Keratinocyte (primary cell): ENCODE measurements at regions not wholly inside any gene's neighbourhood (a gene's known extent, or its start where the extent isn't known, plus 50 kb on each side); places are given as distances from the start of the nearest gene placed in this dataset.
A peak's percentile ranks its signal among the peaks of the same experiment; 100 is the strongest.

Source experiments
- DNase-seq: peaks from one replicate; pipeline ENCODE4 v3.0.0-alpha.2; 2011; ENCODE audit warnings: low read depth, missing footprints, low spot score
- FAIRE-seq: peaks from 2 replicates; lab custom pipeline; 2011; peaks lifted over from hg19 to GRCh38; lab: Jason Lieb, UNC
- H2AFZ ChIP-seq: 2 replicates; pipeline ENCODE4 v1.6.0; 2012; ENCODE audit warnings: low read length, control low read depth, inconsistent platforms; ENCODE audit not compliant: control insufficient read depth
- H3K27ac ChIP-seq: 2 replicates; pipeline ENCODE4 v1.5.1; 2011; ENCODE audit warnings: low read length; ENCODE audit not compliant: control insufficient read depth, insufficient read depth
- H3K27me3 ChIP-seq: 3 replicates; pipeline ENCODE4 v1.6.0; 2011; ENCODE audit warnings: low read length; ENCODE audit not compliant: control insufficient read depth, insufficient read depth; ENCODE audit errors: extremely low read depth
- H3K36me3 ChIP-seq, 2 experiments: 2 replicates in 1 of 2; 3 replicates in 1 of 2; pipeline ENCODE4 v1.5.1; 2011; ENCODE audit warnings: low read length in 2 of 2, mild to moderate bottlenecking in 1 of 2; ENCODE audit not compliant: control insufficient read depth in 2 of 2, insufficient read depth in 2 of 2; ENCODE audit errors: extremely low read depth in 1 of 2
- H3K4me1 ChIP-seq: 3 replicates; pipeline ENCODE4 v1.5.1; 2011; ENCODE audit warnings: low read length; ENCODE audit not compliant: control insufficient read depth, insufficient read depth; ENCODE audit errors: extremely low read depth
- H3K4me2 ChIP-seq: 3 replicates; pipeline ENCODE4 v1.6.0; 2011; ENCODE audit warnings: low read depth, low read length; ENCODE audit not compliant: control insufficient read depth, insufficient read depth; ENCODE audit errors: extremely low read depth
- H3K4me3 ChIP-seq, 3 experiments: fragments of 200-600 bp in 1 of 3; sonication (generic) in 1 of 3; 2 replicates in 2 of 3; 3 replicates in 1 of 3; pipeline ENCODE4 v1.5.1; 2011 to 2016; ENCODE audit warnings: low read length in 3 of 3, mild to moderate bottlenecking in 3 of 3, control low read depth in 2 of 3, inconsistent platforms in 1 of 3, low read depth in 1 of 3, mixed read lengths in 1 of 3, mixed run types in 1 of 3, moderate library complexity in 1 of 3; ENCODE audit not compliant: control insufficient read depth in 2 of 3, insufficient read depth in 2 of 3; ENCODE audit errors: extremely low read depth in 1 of 3
- H3K79me2 ChIP-seq: 2 replicates; pipeline ENCODE4 v1.6.0; 2012; ENCODE audit warnings: low read length; ENCODE audit not compliant: control insufficient read depth, insufficient read depth
- H3K9ac ChIP-seq: 3 replicates; pipeline ENCODE4 v1.6.0; 2011; ENCODE audit warnings: low read length; ENCODE audit not compliant: control insufficient read depth, insufficient read depth; ENCODE audit errors: extremely low read depth
- H3K9me1 ChIP-seq: 3 replicates; pipeline ENCODE4 v1.6.0; 2011; ENCODE audit warnings: low read length; ENCODE audit not compliant: control insufficient read depth, insufficient read depth; ENCODE audit errors: extremely low read depth
- H3K9me3 ChIP-seq: 2 replicates; pipeline ENCODE4 v1.5.1; 2012; ENCODE audit warnings: low read depth, low read length; ENCODE audit not compliant: control insufficient read depth
- H4K20me1 ChIP-seq: 3 replicates; pipeline ENCODE4 v1.6.0; 2011; ENCODE audit warnings: low read length; ENCODE audit not compliant: control insufficient read depth, insufficient read depth; ENCODE audit errors: extremely low read depth
- EZH2 ChIP-seq: IDR thresholded peaks from one replicate; pipeline ENCODE4 v1.6.1; 2012; ENCODE audit warnings: inconsistent platforms, mild to moderate bottlenecking, low read length, moderate library complexity
- dilution Hi-C: fragments of 300-500 bp; cut with MboI; formaldehyde crosslinking; loops from one replicate; pipeline ENCODE4 v1.7.0; 2020; ENCODE audit warnings: low sequenced_read_pairs; ENCODE audit not compliant: extremely low pct_ligation_motif_present
- TF ChIP-seq, protein P1 (sequence below), 3 experiments: IDR thresholded peaks in 1 of 3; conservative IDR thresholded peaks in 1 of 3; optimal IDR thresholded peaks in 1 of 3; 2 replicates in 2 of 3; 3 replicates in 1 of 3; pipeline versions ENCODE3 to v1.5.1; 2011; ENCODE audit warnings: low read length in 3 of 3, mild to moderate bottlenecking in 3 of 3, moderate library complexity in 2 of 3, control low read depth in 1 of 3, inconsistent platforms in 1 of 3; ENCODE audit not compliant: insufficient read depth in 2 of 3; ENCODE audit errors: extremely low read depth in 1 of 3

DNA sequence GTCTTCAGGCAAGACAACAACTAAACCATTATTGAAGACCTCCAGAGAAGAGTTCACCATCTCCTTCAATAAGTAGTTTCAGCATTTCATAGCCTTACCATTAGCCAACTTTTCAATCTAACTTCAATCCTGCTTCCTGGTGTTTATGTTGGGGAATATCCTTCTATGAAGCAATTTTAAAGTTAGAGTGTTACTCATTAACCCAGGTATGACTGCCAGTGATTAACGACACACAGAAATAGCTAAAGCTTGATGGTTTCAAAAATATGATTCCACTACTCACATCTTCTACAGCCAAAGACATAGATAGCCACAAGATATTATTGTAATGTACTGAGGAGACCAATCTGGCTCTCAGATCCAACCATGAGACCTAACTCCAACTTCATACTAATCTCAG, 403.2 kb downstream of the EFNB2 start:
- Histone ChIP-seq H4K20me1 (no peaks in the 10 kb centered on the region), H2AFZ (peak overlapping the region; percentile 4), H3K9me3 (no peaks in the 10 kb centered on the region), H3K9ac (no peak overlapping the region), H3K27ac (no peak overlapping the region), H3K9me1 (no peaks in the 10 kb centered on the region), H3K27me3 (no peaks in the 10 kb centered on the region), H3K79me2 (no peaks in the 10 kb centered on the region), H3K36me3 (no peaks in the 10 kb centered on the region), H3K4me3 (no peak overlapping the region), H3K4me1 (peaks cover 21% of the 10 kb centered on the region), H3K4me2 (peak overlapping the region; percentile 53)
- DNase-seq (no peak), FAIRE-seq (peak; percentile 48)
- dilution Hi-C loops: no loop called here
- no peak for TF ChIP-seq EZH2
- TF ChIP-seq, protein P1, sequence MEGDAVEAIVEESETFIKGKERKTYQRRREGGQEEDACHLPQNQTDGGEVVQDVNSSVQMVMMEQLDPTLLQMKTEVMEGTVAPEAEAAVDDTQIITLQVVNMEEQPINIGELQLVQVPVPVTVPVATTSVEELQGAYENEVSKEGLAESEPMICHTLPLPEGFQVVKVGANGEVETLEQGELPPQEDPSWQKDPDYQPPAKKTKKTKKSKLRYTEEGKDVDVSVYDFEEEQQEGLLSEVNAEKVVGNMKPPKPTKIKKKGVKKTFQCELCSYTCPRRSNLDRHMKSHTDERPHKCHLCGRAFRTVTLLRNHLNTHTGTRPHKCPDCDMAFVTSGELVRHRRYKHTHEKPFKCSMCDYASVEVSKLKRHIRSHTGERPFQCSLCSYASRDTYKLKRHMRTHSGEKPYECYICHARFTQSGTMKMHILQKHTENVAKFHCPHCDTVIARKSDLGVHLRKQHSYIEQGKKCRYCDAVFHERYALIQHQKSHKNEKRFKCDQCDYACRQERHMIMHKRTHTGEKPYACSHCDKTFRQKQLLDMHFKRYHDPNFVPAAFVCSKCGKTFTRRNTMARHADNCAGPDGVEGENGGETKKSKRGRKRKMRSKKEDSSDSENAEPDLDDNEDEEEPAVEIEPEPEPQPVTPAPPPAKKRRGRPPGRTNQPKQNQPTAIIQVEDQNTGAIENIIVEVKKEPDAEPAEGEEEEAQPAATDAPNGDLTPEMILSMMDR (optimal IDR thresholded peaks at IDR 0.05 in 1 of 3, IDR thresholded peaks at IDR 0.05 in 1 of 3, conservative IDR thresholded peaks at IDR 0.05 in 1 of 3; ENCODE audit: extremely low read depth in 1 of 3, insufficient read depth in 2 of 3, low read length in 3 of 3): no peak

DNA sequence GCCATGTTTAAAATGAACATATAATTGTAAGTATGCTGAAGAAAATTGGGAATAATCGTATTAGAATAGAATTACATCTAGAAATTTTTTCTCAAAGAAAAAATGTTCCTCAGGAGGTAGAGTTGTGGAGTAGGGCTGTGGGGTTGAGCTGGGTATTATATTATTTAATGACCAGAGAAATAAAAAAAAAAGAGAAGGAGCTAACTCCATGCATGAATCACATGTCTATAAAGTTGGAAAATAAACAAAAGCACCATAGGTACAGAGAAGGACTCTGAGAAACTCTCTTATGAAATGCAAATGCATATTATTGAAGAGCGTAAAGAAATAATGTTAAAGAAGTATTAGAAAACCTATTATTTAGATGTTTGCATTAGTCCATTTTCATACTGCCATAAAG, 405.5 kb downstream of the EFNB2 start:
- H3K79me2 ChIP-seq: no peaks in the 10 kb centered on the region
- H2AFZ ChIP-seq: no peak overlapping the region
- H4K20me1 ChIP-seq: no peaks in the 10 kb centered on the region
- no peaks in the 10 kb centered on the region for H3K36me3 ChIP-seq
- no peak overlapping the region for H3K27ac ChIP-seq
- H3K4me3 ChIP-seq: no peak overlapping the region
- dilution Hi-C loops: no loop called here
- peaks cover 21% of the 10 kb centered on the region for H3K4me1 ChIP-seq
- H3K4me2 ChIP-seq: no peak overlapping the region
- FAIRE-seq: no peak
- H3K9me3 ChIP-seq: no peaks in the 10 kb centered on the region
- H3K27me3 ChIP-seq: no peaks in the 10 kb centered on the region
- no peak overlapping the region for H3K9ac ChIP-seq
- no peak for DNase-seq
- H3K9me1 ChIP-seq: no peaks in the 10 kb centered on the region
- TF ChIP-seq, protein P1 (optimal IDR thresholded peaks at IDR 0.05 in 1 of 3, IDR thresholded peaks at IDR 0.05 in 1 of 3, conservative IDR thresholded peaks at IDR 0.05 in 1 of 3; ENCODE audit: extremely low read depth in 1 of 3, insufficient read depth in 2 of 3, low read length in 3 of 3): no peak
- no peak for TF ChIP-seq EZH2
